Tibial artery (tissue), 4 donors: ENCODE measurements at regions not wholly inside any gene's neighbourhood (a gene's known extent, or its start where the extent isn't known, plus 50 kb on each side); places are given as distances from the start of the nearest gene placed in this dataset.

ENCODE experiments used
- DNase-seq, 2 donors: peaks; one replicate each; pipeline ENCODE4 v3.0.0-alpha.2; 2019
- H3K27ac ChIP-seq, 2 donors: fragments of 200-600 bp; sonication (generic) in 1 of 2; 1 replicate in 1 of 2; 2 replicates in 1 of 2; pipeline ENCODE4 v1.5.1; 2018 to 2019; ENCODE audit warnings: mild to moderate bottlenecking in 1 of 2
- H3K27me3 ChIP-seq, 2 donors: fragments of 200-600 bp; sonication (generic) in 1 of 2; one replicate each; pipeline versions ENCODE4 v1.5.1 to v1.6.0; 2016 to 2019
- H3K36me3 ChIP-seq, 3 donors: fragments of 200-600 bp; sonication (generic) in 2 of 3; one replicate each; pipeline ENCODE4 v1.5.1; 2016 to 2019; ENCODE audit warnings: mild to moderate bottlenecking in 2 of 3
- H3K4me1 ChIP-seq, 4 donors: fragments of 200-600 bp; sonication (generic) in 2 of 4; 1 replicate in 3 of 4; 2 replicates in 1 of 4; pipeline ENCODE4 v1.5.1; 2016 to 2019
- H3K4me3 ChIP-seq, 2 donors: fragments of 200-600 bp; sonication (generic) in 1 of 2; 1 replicate in 1 of 2; 2 replicates in 1 of 2; pipeline ENCODE4 v1.5.1; 2018 to 2019; ENCODE audit warnings: mild to moderate bottlenecking in 2 of 2
- H3K9me3 ChIP-seq, 3 donors: fragments of 200-600 bp; sonication (generic) in 1 of 3; one replicate each; pipeline ENCODE4 v1.5.1; 2016 to 2019
- CTCF ChIP-seq, 2 experiments: fragments of 200-600 bp in 1 of 2; fragments of 450-650 bp in 1 of 2; IDR thresholded peaks; one replicate each; pipeline ENCODE4 v1.5.1; 2017 to 2019; ENCODE audit warnings: antibody characterized with exemption in 2 of 2, mild to moderate bottlenecking in 1 of 2, moderate library complexity in 1 of 2
- intact Hi-C: fragments of 100-400 bp; cut with DNase I; formaldehyde crosslinking; loops from one replicate; pipeline ENCODE4 v1.15.0; 2023; ENCODE audit warnings: low total_unique reads

GRCh38 chr2:59249441-59250306 is 1008.5 kb upstream of the FANCL start:
- Histone ChIP-seq H3K4me1 (no peaks in the 10 kb centered on the region), H3K9me3 (no peaks in the 10 kb centered on the region), H3K4me3 (no peak overlapping the region), H3K36me3 (no peaks in the 10 kb centered on the region), H3K27ac (no peak overlapping the region), H3K27me3 (no peaks in the 10 kb centered on the region)
- intact Hi-C loops: no loop called here
- DNase-seq: no peak
- no peak for TF ChIP-seq CTCF (IDR thresholded peaks at IDR 0.05)

DNA sequence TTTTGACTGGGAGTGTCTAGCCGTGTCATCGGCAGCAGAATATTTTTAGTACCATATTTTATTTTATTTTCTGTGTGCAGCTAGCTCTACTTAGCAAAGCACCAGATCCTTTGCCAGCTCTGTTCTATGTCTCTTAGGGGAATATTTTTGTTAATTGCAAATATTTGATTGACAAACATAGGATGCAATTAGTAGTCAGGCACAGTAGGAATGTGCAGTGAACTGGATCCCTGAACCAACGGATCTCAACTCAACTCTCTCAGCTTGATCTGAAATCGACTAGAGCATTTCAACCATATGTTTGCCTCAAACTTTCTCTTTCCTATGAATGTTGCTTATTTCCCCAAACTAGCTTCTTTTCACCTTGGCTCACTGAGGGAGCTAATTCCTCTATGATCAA is 998.0 kb upstream of the FANCL start:
- no peaks in the 10 kb centered on the region for H3K4me1 ChIP-seq
- no peaks in the 10 kb centered on the region for H3K9me3 ChIP-seq
- no peak for TF ChIP-seq CTCF (IDR thresholded peaks at IDR 0.05)
- intact Hi-C loops: no loop called here
- no peak overlapping the region for H3K4me3 ChIP-seq
- no peaks in the 10 kb centered on the region for H3K36me3 ChIP-seq
- no peak for DNase-seq
- H3K27me3 ChIP-seq: no peaks in the 10 kb centered on the region
- no peak overlapping the region for H3K27ac ChIP-seq

GRCh38 chr2:59237311-59237710 is 996.2 kb upstream of the FANCL start:
- intact Hi-C loops: no loop called here

DNA sequence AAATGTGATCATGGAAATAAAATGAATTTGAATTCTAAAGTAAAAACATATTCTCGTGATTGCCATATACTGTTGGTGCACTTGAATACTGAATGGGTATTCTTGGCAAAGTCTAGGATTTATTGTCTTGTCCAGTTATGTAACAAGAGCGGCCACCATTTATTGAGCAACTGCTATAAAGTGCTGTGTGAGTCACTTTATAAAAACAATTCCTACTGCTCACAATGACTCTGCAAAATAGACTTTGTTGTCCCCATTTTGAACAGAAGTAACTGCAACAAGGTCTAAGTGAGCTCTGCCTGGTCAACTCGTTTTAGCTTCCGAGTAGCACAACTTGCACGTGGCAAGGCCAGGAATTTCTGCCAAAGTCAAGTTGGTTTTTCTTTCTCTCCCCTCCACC is 995.6 kb upstream of the FANCL start:
- no peak overlapping the region for H3K27ac ChIP-seq
- no peak overlapping the region for H3K4me3 ChIP-seq
- no peaks in the 10 kb centered on the region for H3K36me3 ChIP-seq
- TF ChIP-seq CTCF (IDR thresholded peaks at IDR 0.05): no peak
- H3K9me3 ChIP-seq: no peaks in the 10 kb centered on the region
- H3K4me1 ChIP-seq: no peaks in the 10 kb centered on the region
- H3K27me3 ChIP-seq: no peaks in the 10 kb centered on the region
- no peak for DNase-seq
- intact Hi-C loops: no loop called here

More at GRCh38 chr2:59237311-59237710, 996.2 kb upstream of the FANCL start:
- DNase-seq: no peak
- Histone ChIP-seq H3K36me3 (no peaks in the 10 kb centered on the region), H3K27ac (no peak overlapping the region), H3K27me3 (no peaks in the 10 kb centered on the region), H3K4me1 (no peaks in the 10 kb centered on the region), H3K9me3 (no peaks in the 10 kb centered on the region), H3K4me3 (no peak overlapping the region)
- no peak for TF ChIP-seq CTCF (IDR thresholded peaks at IDR 0.05)

GRCh38 chr2:59233920-59234319 is 992.8 kb upstream of the FANCL start:
- intact Hi-C loops: no loop called here
- Histone ChIP-seq H3K27me3 (no peaks in the 10 kb centered on the region), H3K27ac (no peak overlapping the region), H3K4me3 (no peak overlapping the region), H3K9me3 (no peaks in the 10 kb centered on the region), H3K4me1 (no peaks in the 10 kb centered on the region), H3K36me3 (no peaks in the 10 kb centered on the region)
- no peak for DNase-seq
- no peak for TF ChIP-seq CTCF (IDR thresholded peaks at IDR 0.05)
